HG03280 (cell line): ENCODE measurements at regions not wholly inside any gene's neighbourhood (a gene's known extent, or its start where the extent isn't known, plus 50 kb on each side); places are given as distances from the start of the nearest gene placed in this dataset.

ENCODE experiments used
- ATAC-seq: cut with Tn5 transposase; IDR thresholded peaks from one replicate; pipeline ENCODE4 v1.9.1; 2021; ENCODE audit warnings: mild to moderate bottlenecking, moderate library complexity; ENCODE audit not compliant: unreplicated experiment

DNA sequence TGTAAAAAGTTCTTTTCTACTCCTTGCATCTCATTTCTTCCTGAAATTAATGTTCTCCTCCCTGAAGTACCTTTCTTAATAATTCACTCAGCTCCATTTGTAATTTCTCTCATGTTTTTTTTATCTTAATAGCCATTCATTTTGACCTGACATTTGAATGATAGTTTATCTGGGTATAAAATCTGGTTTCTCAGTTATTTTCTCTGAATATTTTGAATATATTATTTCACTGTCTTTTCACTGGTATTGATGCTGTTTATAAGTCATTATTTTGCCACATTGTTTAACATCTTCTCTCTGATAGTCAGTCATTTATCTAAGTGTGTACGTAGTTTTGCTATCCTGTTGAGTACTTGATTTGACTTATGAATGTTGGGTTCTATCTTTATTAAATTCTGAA, 68.8 kb upstream of the ARHGAP18 start:
- ATAC-seq, result no peak

DNA sequence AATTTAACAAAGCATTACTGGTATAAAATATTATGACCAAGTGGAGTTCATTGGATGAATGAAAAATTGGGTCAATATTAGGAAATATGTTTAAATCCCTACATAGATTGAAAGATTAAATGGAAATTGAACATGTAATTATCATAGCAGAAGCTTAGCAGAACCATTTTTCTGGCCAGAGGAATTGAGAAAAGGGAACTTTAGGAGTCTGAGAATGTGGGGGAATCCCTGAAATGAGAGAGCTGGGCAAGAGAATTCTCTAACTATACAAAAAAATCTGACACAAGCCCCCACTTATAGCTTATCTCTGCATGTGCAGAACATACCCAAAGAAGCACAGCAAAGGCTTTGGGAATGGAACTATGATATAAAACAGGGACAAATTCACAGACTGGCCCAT, 67.4 kb upstream of the ARHGAP18 start:
- ATAC-seq, result no peak

DNA sequence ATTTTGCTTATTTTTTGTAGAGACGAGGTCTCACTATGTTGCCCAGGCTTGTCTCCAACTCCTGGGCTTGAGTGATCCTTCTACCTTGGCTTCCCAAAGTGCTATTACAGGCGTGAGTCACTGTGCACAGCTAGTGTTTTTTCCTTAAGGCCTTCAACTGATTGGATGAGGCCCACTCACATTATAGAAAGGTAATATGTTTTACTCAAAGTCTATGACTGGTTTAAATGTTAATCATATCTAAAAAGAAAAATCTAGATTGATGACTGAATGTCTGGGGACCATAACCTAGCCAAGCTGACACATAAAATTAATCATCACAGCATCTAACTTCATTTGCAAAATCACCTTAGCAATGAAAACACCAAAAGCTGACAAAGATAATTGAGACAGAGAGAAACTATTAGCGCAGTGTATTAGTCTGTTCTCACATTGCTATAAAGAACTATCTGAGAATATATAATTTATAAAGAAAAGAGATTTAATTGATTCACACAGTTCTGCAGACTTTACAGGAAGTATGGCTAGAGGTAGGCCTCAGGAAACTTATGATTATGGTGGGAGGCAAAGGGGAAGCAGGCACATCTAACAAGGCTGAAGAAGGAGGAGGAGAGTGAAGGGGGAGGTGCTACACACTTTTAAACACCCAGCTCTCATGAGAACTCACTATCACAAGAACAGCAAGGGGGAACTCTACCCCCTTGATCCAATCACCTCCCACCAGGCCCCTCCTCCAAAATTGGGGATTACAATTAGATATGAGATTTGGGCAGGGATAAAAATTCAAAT, 66.8 kb upstream of the ARHGAP18 start:
- no peak for ATAC-seq

DNA sequence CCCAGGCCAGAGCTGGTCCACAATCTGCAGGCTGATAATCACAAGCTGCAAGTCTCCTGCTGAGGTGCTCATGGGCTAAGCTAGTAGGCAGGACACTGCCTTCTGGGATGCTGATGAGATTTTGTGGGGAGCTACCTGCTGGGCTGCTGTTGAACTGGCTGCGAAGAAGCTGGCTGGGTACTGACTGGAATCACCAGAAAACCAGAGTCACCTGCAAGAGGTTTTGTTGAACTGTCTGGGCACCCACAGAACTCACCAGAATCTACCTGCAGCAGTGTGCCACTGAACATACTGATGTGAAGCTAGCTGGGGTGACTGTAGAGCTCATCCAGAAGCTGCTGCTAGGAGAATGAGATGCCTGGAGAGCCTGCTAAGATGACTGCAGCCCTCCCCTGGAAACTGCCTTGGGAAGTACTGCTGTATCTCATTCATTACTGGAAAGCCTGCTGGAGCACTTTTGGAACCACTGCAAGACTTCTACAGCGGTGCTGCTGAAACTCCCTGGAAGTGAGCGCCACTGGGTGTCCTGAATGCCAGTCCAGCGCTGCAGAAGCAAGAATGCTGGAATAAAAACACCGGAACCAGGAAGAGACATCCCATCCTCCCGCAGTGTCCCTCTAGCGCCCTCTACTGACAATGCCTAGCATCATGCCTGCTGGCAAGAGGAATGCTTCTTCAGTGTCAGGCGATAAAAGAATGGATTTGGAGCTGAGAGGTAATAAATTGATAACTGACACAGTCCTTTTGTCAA, 64.9 kb upstream of the ARHGAP18 start:
- ATAC-seq, result no peak

DNA sequence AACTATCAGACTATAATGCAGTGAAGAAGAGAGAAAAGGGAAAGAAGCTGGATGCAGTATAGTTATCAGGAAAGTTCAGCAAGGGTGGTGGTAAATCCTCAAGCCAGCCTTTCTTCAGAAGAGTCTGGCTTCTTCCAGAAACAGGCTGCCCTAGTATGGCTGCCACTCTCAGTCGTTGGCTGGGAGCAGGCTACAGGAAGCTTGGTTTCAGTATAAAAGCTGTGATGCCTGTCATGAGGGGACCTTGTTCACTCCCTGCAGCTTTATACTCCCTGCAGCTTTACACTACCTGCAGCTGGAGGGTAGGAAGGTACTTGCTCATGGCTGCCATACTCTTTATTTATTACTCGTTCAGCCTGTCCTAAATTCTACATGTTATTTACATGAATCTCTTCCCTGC, 63.3 kb upstream of the ARHGAP18 start:
- no peak for ATAC-seq

DNA sequence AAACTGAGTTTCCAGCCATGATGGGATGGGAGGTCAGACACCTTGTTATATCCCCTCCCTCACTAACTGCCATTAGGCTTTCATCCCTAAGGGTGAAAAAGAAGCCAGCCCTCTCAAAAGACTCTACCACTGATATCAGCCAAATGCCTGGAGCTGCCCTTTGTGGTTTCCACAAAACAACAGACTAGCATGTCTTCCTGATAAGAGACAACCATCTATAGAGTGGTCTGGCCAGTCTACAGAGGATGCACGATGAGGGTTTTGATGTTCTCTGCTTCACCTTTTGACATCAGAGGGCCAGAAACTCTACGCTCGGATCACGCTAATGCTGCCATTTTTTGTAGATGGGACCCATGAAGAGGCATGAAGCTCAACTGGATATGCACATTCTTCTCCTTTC, 61.7 kb upstream of the ARHGAP18 start:
- no peak for ATAC-seq

DNA sequence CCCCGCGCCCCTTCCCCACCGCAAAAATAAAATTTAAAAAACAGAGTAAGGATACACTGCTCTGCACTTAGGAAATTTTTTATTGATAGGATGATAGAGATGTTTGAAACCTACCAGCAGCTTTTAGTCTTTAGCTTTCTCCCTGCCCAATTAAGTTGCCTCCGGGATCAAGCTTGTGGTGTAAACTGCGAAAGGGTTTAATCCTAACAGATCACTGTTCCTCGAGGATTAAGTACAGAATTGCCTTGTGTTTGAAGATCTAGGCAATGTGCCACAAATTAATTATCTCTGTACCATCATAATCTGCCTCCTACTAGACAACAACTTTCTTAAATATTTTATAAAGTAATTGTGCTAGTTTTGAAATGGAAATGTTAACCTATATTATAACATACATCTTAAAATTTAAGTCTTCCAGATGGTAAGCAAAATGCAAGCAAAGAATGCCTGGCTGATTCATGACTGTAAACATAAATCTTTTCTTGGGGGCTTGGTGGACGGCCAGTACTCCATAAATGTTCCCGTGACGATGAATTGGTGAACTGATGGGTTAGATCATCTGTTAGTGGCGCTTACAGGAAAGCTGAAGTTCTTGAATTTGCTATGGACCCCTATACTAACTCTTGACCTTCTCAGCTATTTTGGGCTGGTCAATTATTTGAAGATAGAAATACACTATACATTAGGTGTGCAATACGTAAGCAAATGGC, 58.0 kb upstream of the ARHGAP18 start:
- no peak for ATAC-seq

DNA sequence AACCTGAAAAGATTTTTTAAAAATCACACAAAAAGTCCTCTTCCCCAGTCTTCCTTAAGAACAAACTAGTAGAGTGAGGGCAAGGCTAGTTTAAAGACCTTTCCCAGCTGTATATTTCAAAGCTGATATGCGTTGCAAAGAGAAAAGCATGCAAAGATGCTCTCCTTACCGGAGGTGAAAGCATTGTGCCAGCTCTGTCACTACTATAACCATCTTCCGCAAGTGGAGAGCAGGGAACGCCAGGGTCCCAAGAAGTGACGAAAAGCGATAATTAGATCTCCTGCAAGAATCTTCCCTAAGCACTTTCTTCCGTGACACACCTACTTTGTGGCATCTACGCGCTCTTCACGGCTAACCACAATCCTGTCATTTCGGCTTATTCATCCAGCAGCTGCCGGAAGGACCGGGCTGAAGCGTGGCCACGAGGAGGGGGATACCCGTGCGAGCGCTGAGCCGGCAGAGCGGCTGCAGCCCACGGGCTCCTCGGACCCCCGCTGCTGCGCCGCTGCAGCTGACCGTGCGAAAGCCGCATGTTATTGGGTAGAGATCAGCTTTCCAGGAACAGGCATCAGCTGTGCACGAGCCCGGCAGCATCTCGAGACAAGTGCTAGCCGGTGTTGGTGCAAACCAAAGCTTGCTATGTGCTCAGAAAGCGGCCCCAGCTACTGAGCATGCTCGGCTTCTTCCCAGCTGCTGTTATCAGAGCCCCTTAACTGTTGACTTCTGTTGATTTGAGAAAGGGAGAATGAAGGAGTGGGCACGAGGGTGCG, 57.2 kb upstream of the ARHGAP18 start:
- peak; percentile 72 for ATAC-seq

DNA sequence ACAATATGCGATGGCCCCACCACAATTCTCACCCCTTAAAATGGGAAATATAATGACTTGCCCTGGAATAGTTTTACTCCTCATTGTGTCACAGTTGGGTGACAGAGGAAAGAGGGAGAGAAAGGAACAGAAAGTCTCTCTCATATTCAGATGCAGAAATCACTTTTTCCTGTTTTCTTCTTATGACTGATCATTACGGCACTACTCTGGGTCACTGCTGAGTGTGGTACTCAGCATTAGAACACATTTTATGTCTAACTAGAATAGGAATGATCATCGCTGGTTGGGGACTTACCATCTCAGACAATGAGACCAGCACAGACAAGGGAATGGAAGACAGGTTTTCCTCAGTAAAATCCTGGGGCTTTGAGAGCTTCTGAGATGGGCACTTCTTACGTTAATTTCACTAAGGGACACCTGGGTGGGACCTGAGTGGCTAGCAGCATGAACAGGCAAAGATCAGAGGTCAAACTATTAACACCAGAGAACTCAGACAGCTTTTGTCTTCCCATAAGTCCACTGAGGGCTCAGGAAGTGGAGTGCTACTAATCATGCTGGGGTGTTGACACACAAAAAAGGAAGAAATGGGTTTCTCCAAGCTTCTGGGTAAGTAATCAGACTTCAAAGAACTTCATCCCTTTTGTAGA, 54.9 kb upstream of the ARHGAP18 start:
- ATAC-seq, result no peak

DNA sequence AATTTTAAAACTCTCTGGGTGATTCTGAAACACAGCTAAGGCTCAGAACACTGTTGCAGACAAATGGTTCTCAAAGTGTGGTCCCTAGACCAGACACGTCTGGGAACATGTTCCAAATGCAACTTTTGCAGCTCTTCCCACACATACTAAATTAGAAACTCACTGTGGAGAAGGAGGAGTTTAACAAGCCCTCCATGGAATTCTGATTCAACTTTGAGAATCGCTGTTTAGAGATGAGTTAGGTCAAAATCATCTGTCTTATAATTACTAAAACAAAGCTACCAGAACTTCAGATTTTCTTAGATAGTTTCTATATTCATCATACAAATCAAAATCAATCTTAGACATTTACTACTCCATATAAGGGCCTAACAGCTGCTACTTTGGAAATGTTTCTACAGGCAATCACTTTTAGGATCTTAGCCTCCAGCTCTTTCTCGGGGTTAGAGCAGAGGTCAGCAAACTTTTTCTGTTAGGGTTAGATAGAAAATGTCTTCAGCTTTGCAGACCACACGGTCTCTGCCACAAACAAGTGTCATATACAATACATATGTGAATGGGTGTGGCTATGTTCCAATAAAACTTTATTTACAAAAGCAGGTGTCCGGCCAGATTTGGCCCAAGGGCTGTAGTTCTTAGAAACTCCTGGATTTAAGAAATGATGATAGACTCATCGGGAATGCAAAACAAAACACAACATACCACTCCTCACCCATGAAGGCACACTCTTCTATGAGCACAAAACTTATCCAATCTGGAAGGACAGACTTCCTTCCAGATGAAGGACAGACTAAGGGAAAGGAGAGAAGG, 50.0 kb upstream of the ARHGAP18 start:
- ATAC-seq, result no peak
